ENCODE measurements at regions not wholly inside any gene's neighbourhood (a gene's known extent, or its start where the extent isn't known, plus 50 kb on each side); places are given as distances from the start of the nearest gene placed in this dataset.

DNA sequence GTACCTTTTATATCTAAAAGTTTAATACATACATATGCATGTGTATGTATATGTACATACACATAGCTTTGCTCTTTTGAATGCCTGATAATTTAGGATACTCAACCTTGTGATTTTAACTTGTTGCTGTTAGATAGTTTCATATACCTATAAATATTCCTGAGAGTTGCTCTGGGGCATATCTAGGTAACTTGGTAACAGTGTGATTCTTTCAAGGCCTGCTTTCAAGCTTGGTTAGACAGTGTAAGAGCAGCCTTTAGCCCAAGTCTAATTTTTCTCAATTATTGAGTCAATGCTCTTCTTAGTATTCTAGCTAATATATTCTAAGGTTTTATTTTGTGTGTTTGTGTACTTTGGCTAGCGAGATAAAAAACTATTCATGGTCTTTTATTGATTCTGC, 762.1 kb upstream of the MIR17HG start:
- dilution Hi-C loops (cut with HindIII; ENCODE audit: low sequenced_read_pairs, unreplicated experiment), result no loop called here
- no peak overlapping the region for H2AFZ ChIP-seq (replicated peaks; ENCODE audit: low read length, poor library complexity)
- no peaks in the 10 kb centered on the region for H3K36me3 ChIP-seq (ENCODE audit: control insufficient read depth, insufficient read depth, low read length)
- ChIA-PET CTCF (no interaction called here), POLR2A (ENCODE audit: unreplicated experiment) (no interaction called here)
- H2AK5ac ChIP-seq (ENCODE audit: low read depth, low read length), result no peak overlapping the region
- intact Hi-C loops (cut with micrococcal nuclease), result no loop called here
- H3K9me1 ChIP-seq (ENCODE audit: insufficient read depth, low read length), result no peaks in the 10 kb centered on the region
- no peak overlapping the region for H2BK20ac ChIP-seq (ENCODE audit: low read depth, low read length)
- H3K4ac ChIP-seq (ENCODE audit: low read depth, low read length), result no peak overlapping the region
- H3K23ac ChIP-seq (ENCODE audit: low read depth, low read length), result no peak overlapping the region
- no peak for TF ChIP-seq SMC3 (IDR thresholded peaks at IDR 0.05; ENCODE audit: low read depth, low read length)
- no peak for TF ChIP-seq MAFK (IDR thresholded peaks at IDR 0.05; ENCODE audit: low read depth, low read length)
- TF ChIP-seq BHLHE40 (IDR thresholded peaks at IDR 0.05; ENCODE audit: low read depth, low read length), result no peak
- TF ChIP-seq, protein P1, sequence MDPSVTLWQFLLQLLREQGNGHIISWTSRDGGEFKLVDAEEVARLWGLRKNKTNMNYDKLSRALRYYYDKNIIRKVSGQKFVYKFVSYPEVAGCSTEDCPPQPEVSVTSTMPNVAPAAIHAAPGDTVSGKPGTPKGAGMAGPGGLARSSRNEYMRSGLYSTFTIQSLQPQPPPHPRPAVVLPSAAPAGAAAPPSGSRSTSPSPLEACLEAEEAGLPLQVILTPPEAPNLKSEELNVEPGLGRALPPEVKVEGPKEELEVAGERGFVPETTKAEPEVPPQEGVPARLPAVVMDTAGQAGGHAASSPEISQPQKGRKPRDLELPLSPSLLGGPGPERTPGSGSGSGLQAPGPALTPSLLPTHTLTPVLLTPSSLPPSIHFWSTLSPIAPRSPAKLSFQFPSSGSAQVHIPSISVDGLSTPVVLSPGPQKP (IDR thresholded peaks at IDR 0.05; ENCODE audit: borderline replicate concordance, low read depth, low read length), result no peak
- no peak for TF ChIP-seq CEBPB (IDR thresholded peaks at IDR 0.05; ENCODE audit: low read depth, low read length)
- H3K27ac ChIP-seq (ENCODE audit: insufficient read depth, low read length), result no peak overlapping the region
- no peak overlapping the region for H3K18ac ChIP-seq (ENCODE audit: low read depth, low read length)
- no peak overlapping the region for H2BK15ac ChIP-seq (ENCODE audit: low read depth, low read length)
- no peak for ATAC-seq (ENCODE audit: low read depth)
- H3K4me1 ChIP-seq (ENCODE audit: control insufficient read depth, insufficient read depth, low read length), result no peaks in the 10 kb centered on the region
- no peak for DNase-seq
- H3K9me3 ChIP-seq (ENCODE audit: control insufficient read depth, insufficient read depth, low read length), result no peaks in the 10 kb centered on the region
- H3K14ac ChIP-seq (replicated peaks; ENCODE audit: low read depth, low read length), result no peak overlapping the region
- no TSS peak for BruUV-seq (replicated peaks)
- H4K20me1 ChIP-seq (ENCODE audit: insufficient read depth, low read length), result no peaks in the 10 kb centered on the region
- no peak overlapping the region for H4K5ac ChIP-seq (ENCODE audit: low read depth, low read length)
- no peak overlapping the region for H2BK5ac ChIP-seq (ENCODE audit: low read depth, low read length, poor library complexity, severe bottlenecking)
- no peak overlapping the region for H3K56ac ChIP-seq (ENCODE audit: extremely low read depth, insufficient read depth, low read length)
- no peak overlapping the region for H3K4me3 ChIP-seq (ENCODE audit: insufficient read depth, low read depth, low read length)
- no peaks in the 10 kb centered on the region for H3K79me1 ChIP-seq (ENCODE audit: low read depth in 1 of 2, low read length in 2 of 2)
- no peak overlapping the region for H3K4me2 ChIP-seq (ENCODE audit: low read depth, low read length)
- no peaks in the 10 kb centered on the region for H3K27me3 ChIP-seq (ENCODE audit: control insufficient read depth, insufficient read depth, low read length)
- H2BK120ac ChIP-seq (ENCODE audit: low read depth, low read length), result no peak overlapping the region
- H4K91ac ChIP-seq (ENCODE audit: insufficient read depth, low read depth, low read length), result no peak overlapping the region
- no CpG with 5 or more reads among the region's 1 CpG for WGBS, 2 experiments (ENCODE audit: extremely low coverage in 2 of 2, insufficient read length in 1 of 2)
- H3K9ac ChIP-seq (ENCODE audit: low read depth, low read length), result no peak overlapping the region
- H4K8ac ChIP-seq (ENCODE audit: low read depth in 2 of 2, low read length in 2 of 2), result no peak overlapping the region
- in situ Hi-C loops (cut with MboI; ENCODE audit: low sequenced_read_pairs), result no loop called here
- H2AK9ac ChIP-seq (replicated peaks; ENCODE audit: low read depth, low read length, poor library complexity), result no peak overlapping the region

Data from IMR-90 (cell line).